BJ (cell line): ENCODE measurements at regions not wholly inside any gene's neighbourhood (a gene's known extent, or its start where the extent isn't known, plus 50 kb on each side); places are given as distances from the start of the nearest gene placed in this dataset.

ENCODE experiments used
- CTCF ChIA-PET: fragments of 350-600 bp; formaldehyde crosslinking; extraction: SDS; loops from one replicate; lab custom pipeline; 2021; ENCODE audit warnings: antibody characterized with exemption, inconsistent platforms; lab: Yijun Ruan, JAX
- POLR2A ChIA-PET: fragments of 300-600 bp; sonication (Branson Sonifier 250); formaldehyde crosslinking; extraction: SDS; loops from one replicate; lab custom pipeline; 2021; ENCODE audit warnings: antibody characterized with exemption; lab: Charles Lee
- DNase-seq: peaks from one replicate; pipeline ENCODE4 v3.0.0-alpha.2; 2011; ENCODE audit warnings: low read depth
- H3K27me3 ChIP-seq: 2 replicates; pipeline ENCODE4 v1.6.0; 2011; ENCODE audit warnings: low read length; ENCODE audit not compliant: control insufficient read depth, insufficient read depth
- H3K36me3 ChIP-seq: 2 replicates; pipeline ENCODE4 v1.5.1; 2011; ENCODE audit warnings: low read length; ENCODE audit not compliant: control insufficient read depth, insufficient read depth
- H3K4me3 ChIP-seq: 2 replicates; pipeline ENCODE4 v1.5.1; 2011; ENCODE audit warnings: low read depth, mild to moderate bottlenecking, control low read depth, low read length
- CTCF ChIP-seq: IDR thresholded peaks from 2 replicates; pipeline ENCODE4 v1.5.1; 2011; ENCODE audit warnings: low read depth, mild to moderate bottlenecking, control low read depth, inconsistent platforms, low read length, moderate library complexity; ENCODE audit not compliant: insufficient read depth

- H3K27me3 ChIP-seq = no peaks in the 10 kb centered on the region
- ChIA-PET CTCF (interaction anchor here (0.8 to 1.1 kb wide), 5 partner anchors 15 to 131 kb away, joined by 3 to 5 read pairs (median 3); no protein-coding TSS in a partner anchor), POLR2A (no interaction called here)
- no peak overlapping the region for H3K4me3 ChIP-seq
- TF ChIP-seq CTCF = no peak
- H3K36me3 ChIP-seq = no peaks in the 10 kb centered on the region
- no peak for DNase-seq
Measured at GRCh38 chr17:55587608-55588139, 76.4 kb upstream of the SMIM36 start.

- no peak for TF ChIP-seq CTCF
- ChIA-PET CTCF (no interaction called here), POLR2A (no interaction called here)
Measured at GRCh38 chr17:55585629-55586028, 74.4 kb upstream of the SMIM36 start.

GRCh38 chr17:55584861-55585260 is 73.6 kb upstream of the SMIM36 start:
- no peaks in the 10 kb centered on the region for H3K27me3 ChIP-seq
- ChIA-PET POLR2A (no interaction called here), CTCF (no interaction called here)
- no peak overlapping the region for H3K4me3 ChIP-seq
- no peak for DNase-seq
- no peaks in the 10 kb centered on the region for H3K36me3 ChIP-seq
- TF ChIP-seq CTCF = no peak

More at GRCh38 chr17:55585629-55586028, 74.4 kb upstream of the SMIM36 start:
- no peak for DNase-seq
- H3K27me3 ChIP-seq = no peaks in the 10 kb centered on the region
- H3K4me3 ChIP-seq = no peak overlapping the region
- H3K36me3 ChIP-seq = no peaks in the 10 kb centered on the region

- TF ChIP-seq CTCF = no peak
Measured at GRCh38 chr17:55584055-55584685, 72.9 kb upstream of the SMIM36 start.

GRCh38 chr17:55582897-55583296 is 71.6 kb upstream of the SMIM36 start:
- H3K36me3 ChIP-seq = no peaks in the 10 kb centered on the region
- H3K4me3 ChIP-seq = no peak overlapping the region
- TF ChIP-seq CTCF = no peak
- ChIA-PET CTCF (interaction anchor here (2.8 kb wide), 1 partner anchor 19 kb away, joined by 13 read pairs; no protein-coding TSS in a partner anchor), POLR2A (no interaction called here)
- no peaks in the 10 kb centered on the region for H3K27me3 ChIP-seq
- no peak for DNase-seq

More at GRCh38 chr17:55584055-55584685, 72.9 kb upstream of the SMIM36 start:
- H3K36me3 ChIP-seq = no peaks in the 10 kb centered on the region
- no peak overlapping the region for H3K4me3 ChIP-seq
- POLR2A ChIA-PET = no interaction called here
- CTCF ChIA-PET = no interaction called here
- no peak for DNase-seq
- no peaks in the 10 kb centered on the region for H3K27me3 ChIP-seq
